H1 (cell line): ENCODE measurements at regions not wholly inside any gene's neighbourhood (a gene's known extent, or its start where the extent isn't known, plus 50 kb on each side); places are given as distances from the start of the nearest gene placed in this dataset.

Experiments used
- CTCF ChIA-PET: fragments of 300-600 bp; sonication (Branson Sonifier 250); formaldehyde crosslinking; loops from one replicate; lab custom pipeline; 2021; ENCODE audit not compliant: partially characterized antibody; lab: Charles Lee
- POLR2A ChIA-PET: fragments of 300-600 bp; sonication (Branson Sonifier 250); formaldehyde crosslinking; loops from one replicate; lab custom pipeline; 2021; ENCODE audit warnings: inconsistent platforms; ENCODE audit not compliant: partially characterized antibody; lab: Charles Lee
- DNase-seq, 2 experiments: peaks; one replicate each; pipeline versions ENCODE4 v3.0.0 to v3.0.0-alpha.2; 2010 to 2022; ENCODE audit warnings: low spot score in 2 of 2, low read depth in 1 of 2, mixed read lengths in 1 of 2
- FAIRE-seq: peaks from 2 replicates; lab custom pipeline; 2011; peaks lifted over from hg19 to GRCh38; lab: Jason Lieb, UNC
- H2AFZ ChIP-seq: 2 replicates; pipeline ENCODE4 v1.8.1; 2012; ENCODE audit warnings: low read length, inconsistent platforms
- H2AK5ac ChIP-seq: 2 replicates; pipeline ENCODE4 v1.6.1; 2013; ENCODE audit warnings: low read depth, low read length
- H2BK120ac ChIP-seq: replicated peaks from 2 replicates; pipeline ENCODE3; 2013; ENCODE audit warnings: low read depth, low read length, inconsistent platforms
- H2BK12ac ChIP-seq: 2 replicates; pipeline ENCODE4 v1.6.1; 2013; ENCODE audit warnings: low read depth, low read length
- H2BK15ac ChIP-seq: 2 replicates; pipeline ENCODE4 v1.6.1; 2013; ENCODE audit warnings: low read length
- H2BK20ac ChIP-seq: 2 replicates; pipeline ENCODE4 v1.6.1; 2013; ENCODE audit warnings: low read length
- H2BK5ac ChIP-seq: 2 replicates; pipeline ENCODE4 v1.6.1; 2013; ENCODE audit warnings: low read depth, low read length
- H3K14ac ChIP-seq: 2 replicates; pipeline ENCODE4 v1.6.1; 2013; ENCODE audit warnings: inconsistent platforms; ENCODE audit not compliant: insufficient read length
- H3K18ac ChIP-seq: 2 replicates; pipeline ENCODE4 v1.6.1; 2013; ENCODE audit warnings: low read length; ENCODE audit errors: extremely low read depth
- H3K23ac ChIP-seq: 2 replicates; pipeline ENCODE4 v1.6.1; 2013; ENCODE audit warnings: inconsistent platforms; ENCODE audit not compliant: insufficient read length
- H3K23me2 ChIP-seq: 2 replicates; pipeline ENCODE4 v1.6.1; 2013; ENCODE audit warnings: low read depth, low read length
- H3K27ac ChIP-seq: 2 replicates; pipeline ENCODE4 v1.6.1; 2011; ENCODE audit warnings: low read depth, low read length, inconsistent platforms
- H3K27me3 ChIP-seq, 4 experiments: replicated peaks in 1 of 4; 1 replicate in 1 of 4; 2 replicates in 3 of 4; pipeline versions ENCODE4 v1.6.1 to v1.8.1; 2011 to 2013; ENCODE audit warnings: low read length in 3 of 4, mild to moderate bottlenecking in 3 of 4, inconsistent platforms in 2 of 4, mixed read lengths in 2 of 4, moderate library complexity in 1 of 4; ENCODE audit not compliant: control insufficient read depth in 3 of 4, insufficient read depth in 3 of 4; ENCODE audit errors: extremely low read depth in 1 of 4
- H3K36me3 ChIP-seq, 4 experiments: 2 replicates each; pipeline versions ENCODE4 v1.6.1 to v1.8.1; 2011 to 2013; ENCODE audit warnings: mild to moderate bottlenecking in 4 of 4, low read length in 3 of 4, moderate library complexity in 2 of 4, control low read depth in 1 of 4, inconsistent platforms in 1 of 4; ENCODE audit not compliant: insufficient read depth in 4 of 4, control insufficient read depth in 2 of 4
- H3K4ac ChIP-seq: replicated peaks from 2 replicates; pipeline ENCODE3; 2013; ENCODE audit warnings: low read length, low read depth, mixed read lengths, inconsistent platforms; ENCODE audit not compliant: insufficient read length
- H3K4me1 ChIP-seq, 4 experiments: replicated peaks in 1 of 4; 1 replicate in 1 of 4; 2 replicates in 3 of 4; pipeline versions ENCODE4 v1.6.1 to v1.8.1; 2011 to 2013; ENCODE audit warnings: low read length in 3 of 4, inconsistent platforms in 2 of 4, mixed read lengths in 1 of 4; ENCODE audit not compliant: insufficient read depth in 4 of 4, control insufficient read depth in 3 of 4
- H3K4me2 ChIP-seq, 2 experiments: 2 replicates each; pipeline versions ENCODE4 v1.6.1 to v1.8.1; 2011 to 2013; ENCODE audit warnings: low read depth in 2 of 2, low read length in 2 of 2, control low read depth in 1 of 2, inconsistent platforms in 1 of 2, mild to moderate bottlenecking in 1 of 2; ENCODE audit not compliant: insufficient read depth in 1 of 2
- H3K4me3 ChIP-seq, 4 experiments: fragments of 200-600, 300-600 bp in 1 of 4; sonication (generic), shearing (Covaris generic), sonication (Bioruptor Twin) in 1 of 4; 2 replicates each; pipeline versions ENCODE4 v1.5.1 to v1.8.1; 2011 to 2016; ENCODE audit warnings: low read length in 4 of 4, low read depth in 3 of 4, control low read depth in 2 of 4, inconsistent platforms in 2 of 4, mild to moderate bottlenecking in 2 of 4, mixed read lengths in 1 of 4, moderate library complexity in 1 of 4; ENCODE audit not compliant: insufficient read depth in 2 of 4; ENCODE audit errors: extremely low read depth in 1 of 4
- H3K56ac ChIP-seq: replicated peaks from 2 replicates; pipeline ENCODE3; 2013; ENCODE audit warnings: low read depth, mild to moderate bottlenecking, mixed read lengths, low read length, inconsistent platforms; ENCODE audit not compliant: insufficient read length
- H3K79me1 ChIP-seq: 2 replicates; pipeline ENCODE4 v1.6.1; 2013; ENCODE audit warnings: low read depth, low read length, control low read depth
- H3K79me2 ChIP-seq, 2 experiments: 2 replicates each; pipeline versions ENCODE4 v1.6.1 to v1.8.1; 2012 to 2013; ENCODE audit warnings: low read length in 2 of 2, mild to moderate bottlenecking in 2 of 2, inconsistent platforms in 1 of 2; ENCODE audit not compliant: insufficient read depth in 2 of 2, control insufficient read depth in 1 of 2
- H3K9ac ChIP-seq, 4 experiments: replicated peaks in 1 of 4; 1 replicate in 1 of 4; 2 replicates in 3 of 4; pipeline versions ENCODE4 v1.6.1 to v1.8.1; 2011 to 2013; ENCODE audit warnings: low read depth in 3 of 4, low read length in 3 of 4, control low read depth in 2 of 4, mild to moderate bottlenecking in 2 of 4, moderate library complexity in 2 of 4, inconsistent platforms in 1 of 4; ENCODE audit errors: extremely low read depth in 1 of 4
- H3K9me3 ChIP-seq, 2 experiments: 2 replicates each; pipeline versions ENCODE4 v1.6.1 to v1.8.1; 2012 to 2013; ENCODE audit warnings: mild to moderate bottlenecking in 2 of 2, moderate library complexity in 2 of 2, control low read depth in 1 of 2, inconsistent platforms in 1 of 2, low read depth in 1 of 2, low read length in 1 of 2, mixed read lengths in 1 of 2; ENCODE audit not compliant: insufficient read depth in 2 of 2
- H4K20me1 ChIP-seq, 2 experiments: replicated peaks in 1 of 2; 2 replicates each; pipeline versions ENCODE3 to v1.8.1; 2011 to 2013; ENCODE audit warnings: inconsistent platforms in 2 of 2, low read length in 2 of 2, mild to moderate bottlenecking in 1 of 2; ENCODE audit not compliant: insufficient read depth in 2 of 2, control insufficient read depth in 1 of 2
- H4K5ac ChIP-seq: 2 replicates; pipeline ENCODE4 v1.6.1; 2013; ENCODE audit warnings: low read length, low read depth, mixed read lengths, inconsistent platforms; ENCODE audit not compliant: insufficient read length
- H4K8ac ChIP-seq: 2 replicates; pipeline ENCODE4 v1.8.0; 2013; ENCODE audit warnings: mild to moderate bottlenecking, moderate library complexity, low read length, inconsistent platforms; ENCODE audit not compliant: insufficient read depth; ENCODE audit errors: extremely low read depth
- H4K91ac ChIP-seq: replicated peaks from 2 replicates; pipeline ENCODE3; 2013; ENCODE audit warnings: low read length, mixed read lengths, inconsistent platforms; ENCODE audit not compliant: insufficient read length
- BRCA1 ChIP-seq: IDR thresholded peaks from 2 replicates; pipeline ENCODE4 v1.6.1; 2012; ENCODE audit warnings: low read depth, low read length, improper control_type of control experiment
- CHD1 ChIP-seq: IDR thresholded peaks from 2 replicates; pipeline ENCODE4 v1.6.1; 2012; ENCODE audit warnings: low read depth, low read length, improper control_type of control experiment
- EGR1 ChIP-seq: IDR thresholded peaks from 2 replicates; pipeline ENCODE4 v1.6.1; 2011; ENCODE audit warnings: low read depth, low read length, borderline replicate concordance
- GABPA ChIP-seq: IDR thresholded peaks from 2 replicates; pipeline ENCODE4 v1.6.1; 2011; ENCODE audit warnings: mild to moderate bottlenecking, low read length, moderate library complexity, borderline replicate concordance; ENCODE audit not compliant: insufficient read depth
- JUND ChIP-seq: IDR thresholded peaks from 2 replicates; pipeline ENCODE4 v1.6.1; 2011; ENCODE audit warnings: mild to moderate bottlenecking, improper control_type of control experiment, low read length
- NANOG ChIP-seq: IDR thresholded peaks from 2 replicates; pipeline ENCODE4 v1.6.1; 2011; ENCODE audit warnings: low read length, low read depth, mild to moderate bottlenecking, inconsistent platforms; ENCODE audit not compliant: insufficient read depth, poor library complexity, severe bottlenecking
- RAD21 ChIP-seq, 2 experiments: IDR thresholded peaks in 1 of 2; conservative IDR thresholded peaks in 1 of 2; 2 replicates each; pipeline ENCODE4 v1.6.1; 2011; ENCODE audit warnings: low read depth in 2 of 2, low read length in 2 of 2, improper control_type of control experiment in 1 of 2, inconsistent platforms in 1 of 2, mild to moderate bottlenecking in 1 of 2, moderate library complexity in 1 of 2
- RXRA ChIP-seq: IDR thresholded peaks from 2 replicates; pipeline ENCODE4 v1.6.1; 2011; ENCODE audit warnings: low read depth, mild to moderate bottlenecking, low read length, moderate library complexity; ENCODE audit not compliant: insufficient read depth
- SIN3A ChIP-seq, 2 experiments: IDR thresholded peaks in 1 of 2; conservative IDR thresholded peaks in 1 of 2; 2 replicates each; pipeline ENCODE4 v1.6.1; 2011 to 2012; ENCODE audit warnings: low read length in 2 of 2, improper control_type of control experiment in 1 of 2, low read depth in 1 of 2, mild to moderate bottlenecking in 1 of 2
- SIX5 ChIP-seq: IDR thresholded peaks from 2 replicates; pipeline ENCODE4 v1.6.1; 2011; ENCODE audit warnings: mild to moderate bottlenecking, low read depth, low read length
- TAF7 ChIP-seq: optimal IDR thresholded peaks from 2 replicates; pipeline ENCODE3; 2011; ENCODE audit warnings: low read depth, mild to moderate bottlenecking, inconsistent platforms, low read length, moderate library complexity, borderline replicate concordance
- TBP ChIP-seq: IDR thresholded peaks from 2 replicates; pipeline ENCODE4 v1.6.1; 2011; ENCODE audit warnings: low read depth, low read length, improper control_type of control experiment
- YY1 ChIP-seq: IDR thresholded peaks from 2 replicates; pipeline ENCODE4 v1.6.1; 2011; ENCODE audit warnings: low read depth, mild to moderate bottlenecking, low read length
- WGBS, 2 experiments: shearing (Covaris generic) in 1 of 2; methylation state at CpG; one replicate each; pipeline versions ENCODE4 v1.1.6 to v1.1.7; 2013 to 2015; ENCODE audit warnings: low lambda C conversion rate in 2 of 2, mixed read lengths in 2 of 2, inconsistent platforms in 1 of 2, low coverage in 1 of 2, missing lambda C conversion rate in 1 of 2; ENCODE audit not compliant: insufficient replicate concordance in 2 of 2, insufficient coverage in 1 of 2, insufficient read length in 1 of 2; ENCODE audit errors: extremely low coverage in 1 of 2, missing lambda C conversion rate in 1 of 2; 5-methylcytosine and 5-hydroxymethylcytosine counted together
- TF ChIP-seq, protein P1 (sequence below): IDR thresholded peaks from 2 replicates; pipeline ENCODE4 v1.6.1; 2012; ENCODE audit warnings: inconsistent platforms

DNA sequence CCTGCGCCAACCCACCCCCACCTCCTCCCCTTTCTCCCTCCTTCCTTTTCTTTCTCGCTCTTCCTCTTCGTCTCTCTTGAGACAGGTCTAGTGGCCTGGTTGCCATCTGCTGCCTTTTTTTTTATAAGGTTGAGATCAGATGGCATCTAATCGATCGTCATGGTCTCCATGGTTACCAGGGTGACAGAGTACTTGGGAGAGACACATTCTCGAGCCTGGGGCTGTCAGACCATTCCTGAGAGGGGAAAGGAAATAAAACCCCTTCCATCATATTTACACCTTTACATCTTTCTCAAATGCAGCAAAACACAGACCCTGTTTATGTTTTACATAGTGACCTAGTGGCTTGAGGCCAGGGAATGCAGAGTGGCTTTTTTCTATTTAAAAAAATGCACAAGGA, 53.5 kb upstream of the SLC22A15 start:
- Histone ChIP-seq H3K4me2 (no peak overlapping the region), H4K20me1 (no peaks in the 10 kb centered on the region), H3K27ac (no peak overlapping the region), H3K56ac (no peak overlapping the region), H3K79me1 (no peaks in the 10 kb centered on the region), H4K8ac (no peak overlapping the region), H2AFZ (no peak overlapping the region), H3K79me2 (no peaks in the 10 kb centered on the region), H3K18ac (no peak overlapping the region), H3K23ac (no peak overlapping the region), H3K4me3 (no peak overlapping the region), H2AK5ac (no peak overlapping the region), H3K9me3 (no peaks in the 10 kb centered on the region), H2BK120ac (no peak overlapping the region), H2BK15ac (no peak overlapping the region), H3K27me3 (no peaks in the 10 kb centered on the region), H2BK12ac (no peak overlapping the region), H3K4me1 (peaks cover 0 to 9% (median 6%) of the 10 kb centered on the region in 4 experiments; a peak in 5 of 7 replicates), H3K14ac (no peak overlapping the region), H3K23me2 (no peaks in the 10 kb centered on the region; the same call in 1 of the 2 replicates), H3K9ac (no peak overlapping the region), H4K91ac (no peak overlapping the region), H3K4ac (no peak overlapping the region), H3K36me3 (no peaks in the 10 kb centered on the region), H4K5ac (no peak overlapping the region), H2BK5ac (no peak overlapping the region), H2BK20ac (no peak overlapping the region)
- FAIRE-seq (no peak), DNase-seq (no peak)
- POLR2A ChIA-PET, result no interaction called here
- WGBS, 2 experiments, result 90% methylated on average over 4 of the region's 6 CpGs; no CpG with 5 or more reads in 1 of the 2 experiments
- CTCF ChIA-PET, result no interaction called here
- TF ChIP-seq, protein P1, sequence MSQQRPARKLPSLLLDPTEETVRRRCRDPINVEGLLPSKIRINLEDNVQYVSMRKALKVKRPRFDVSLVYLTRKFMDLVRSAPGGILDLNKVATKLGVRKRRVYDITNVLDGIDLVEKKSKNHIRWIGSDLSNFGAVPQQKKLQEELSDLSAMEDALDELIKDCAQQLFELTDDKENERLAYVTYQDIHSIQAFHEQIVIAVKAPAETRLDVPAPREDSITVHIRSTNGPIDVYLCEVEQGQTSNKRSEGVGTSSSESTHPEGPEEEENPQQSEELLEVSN, result no peak
- TF ChIP-seq GABPA (no peak), NANOG (no peak), CHD1 (no peak), BRCA1 (no peak), RAD21 (IDR thresholded peaks at IDR 0.05 in 1 of 2, conservative IDR thresholded peaks at IDR 0.05 in 1 of 2; ENCODE audit: low read depth in 2 of 2, low read length in 2 of 2) (no peak), EGR1 (no peak), SIX5 (no peak), RXRA (no peak), TAF7 (no peak), TBP (no peak), SIN3A (conservative IDR thresholded peaks at IDR 0.05 in 1 of 2, IDR thresholded peaks at IDR 0.05 in 1 of 2; ENCODE audit: low read depth in 1 of 2, low read length in 2 of 2) (no peak), JUND (no peak), YY1 (no peak)
